SK-N-SH (cell line): ENCODE measurements at regions not wholly inside any gene's neighbourhood (a gene's known extent, or its start where the extent isn't known, plus 50 kb on each side); places are given as distances from the start of the nearest gene placed in this dataset.

Experiments
- CTCF ChIA-PET: fragments of 300-600, 350-600 bp; formaldehyde crosslinking; extraction: SDS; loops from one replicate; lab custom pipeline; 2021; lab: Yijun Ruan, JAX
- POLR2A ChIA-PET: fragments of 350-600 bp; sonication (Branson Sonifier 250); formaldehyde crosslinking; extraction: SDS; loops from one replicate; lab custom pipeline; 2020; ENCODE audit warnings: antibody characterized with exemption, inconsistent platforms; lab: Yijun Ruan, JAX
- DNase-seq: peaks from one replicate; pipeline ENCODE4 v3.0.0; 2012
- H2AFZ ChIP-seq: fragments of 200-600 bp; sonication (generic); 2 replicates; pipeline ENCODE4 v1.8.1; 2016; ENCODE audit warnings: antibody characterized with exemption, mild to moderate bottlenecking, low read depth
- H3F3A ChIP-seq: fragments of 200-600 bp; sonication (generic); replicated peaks from 2 replicates; pipeline ENCODE3; 2016; ENCODE audit warnings: antibody characterized with exemption, mild to moderate bottlenecking; ENCODE audit not compliant: insufficient read depth
- H3K27ac ChIP-seq, 2 experiments: fragments of 200-500 bp in 1 of 2; fragments of 200-600 bp in 1 of 2; sonication (Bioruptor generic) in 1 of 2; sonication (generic), shearing (Covaris generic) in 1 of 2; 2 replicates each; pipeline versions ENCODE4 v1.5.1 to v1.6.1; 2014 to 2016; ENCODE audit warnings: low read depth in 2 of 2, inconsistent platforms in 1 of 2, low read length in 1 of 2, mild to moderate bottlenecking in 1 of 2, mixed read lengths in 1 of 2
- H3K27me3 ChIP-seq: fragments of 200-600 bp; sonication (generic), shearing (Covaris generic); 2 replicates; pipeline ENCODE4 v1.6.1; 2016; ENCODE audit warnings: mixed run types; ENCODE audit not compliant: insufficient read depth
- H3K36me3 ChIP-seq, 2 experiments: fragments of 200-500 bp in 1 of 2; fragments of 200-600 bp in 1 of 2; sonication (Bioruptor generic) in 1 of 2; sonication (generic) in 1 of 2; replicated peaks in 1 of 2; 2 replicates each; pipeline versions ENCODE3 to v1.5.1; 2014 to 2016; ENCODE audit warnings: low read length in 1 of 2, mild to moderate bottlenecking in 1 of 2; ENCODE audit not compliant: insufficient read depth in 2 of 2, control insufficient read depth in 1 of 2
- H3K4me1 ChIP-seq, 2 experiments: fragments of 200-500 bp in 1 of 2; fragments of 200-600 bp in 1 of 2; sonication (Bioruptor generic) in 1 of 2; sonication (generic), shearing (Covaris generic) in 1 of 2; 2 replicates each; pipeline versions ENCODE4 v1.5.1 to v1.6.1; 2014 to 2016; ENCODE audit warnings: low read depth in 1 of 2, low read length in 1 of 2, mixed run types in 1 of 2; ENCODE audit not compliant: insufficient read depth in 2 of 2, control insufficient read depth in 1 of 2
- H3K4me2 ChIP-seq: fragments of 200-600 bp; sonication (generic), shearing (Covaris generic); 2 replicates; pipeline ENCODE4 v1.6.1; 2017; ENCODE audit warnings: mixed run types
- H3K4me3 ChIP-seq, 2 experiments: fragments of 200-500 bp in 1 of 2; fragments of 200-600 bp in 1 of 2; sonication (Bioruptor generic) in 1 of 2; sonication (generic), shearing (Covaris generic) in 1 of 2; 2 replicates each; pipeline versions ENCODE4 v1.5.1 to v1.8.1; 2014 to 2016; ENCODE audit warnings: low read depth in 2 of 2, inconsistent platforms in 1 of 2, low read length in 1 of 2, mild to moderate bottlenecking in 1 of 2, mixed read lengths in 1 of 2, moderate library complexity in 1 of 2
- H3K79me2 ChIP-seq: fragments of 200-600 bp; sonication (generic); 2 replicates; pipeline ENCODE4 v1.8.1; 2017; ENCODE audit warnings: mild to moderate bottlenecking; ENCODE audit not compliant: insufficient read depth
- H3K9ac ChIP-seq: fragments of 200-600 bp; sonication (generic); 2 replicates; pipeline ENCODE4 v1.6.1; 2017; ENCODE audit warnings: mixed run types
- H3K9me2 ChIP-seq: fragments of 200-600 bp; sonication (generic); 2 replicates; pipeline ENCODE4 v1.6.1; 2017; ENCODE audit warnings: mixed run types
- H3K9me3 ChIP-seq: fragments of 200-600 bp; sonication (generic); 2 replicates; pipeline ENCODE4 v1.6.1; 2017; ENCODE audit warnings: mixed run types, mild to moderate bottlenecking, moderate library complexity
- H4K20me1 ChIP-seq: fragments of 200-600 bp; sonication (generic); 2 replicates; pipeline ENCODE4 v1.6.1; 2017; ENCODE audit warnings: mild to moderate bottlenecking, mixed run types; ENCODE audit not compliant: insufficient read depth
- ELF1 ChIP-seq: IDR thresholded peaks from 2 replicates; pipeline ENCODE4 v1.4.0; 2012
- EP300 ChIP-seq, 2 experiments: IDR thresholded peaks; 2 replicates each; pipeline versions ENCODE4 v1.4.0 to v1.6.1; 2012; ENCODE audit warnings: borderline replicate concordance in 1 of 2, low read depth in 1 of 2, low read length in 1 of 2
- EZH2phosphoT487 ChIP-seq: fragments of 200-600 bp; sonication (generic); IDR thresholded peaks from 2 replicates; pipeline ENCODE4 v1.6.1; 2017; ENCODE audit warnings: low read depth, mixed run types, mild to moderate bottlenecking, antibody characterized with exemption, moderate library complexity, borderline replicate concordance
- FOXJ3 ChIP-seq: sonication (generic); formaldehyde crosslinking; IDR thresholded peaks from 2 replicates; pipeline ENCODE4 v1.5.1; 2020; ENCODE audit warnings: mild to moderate bottlenecking, missing genetic modification reagents
- FOXM1 ChIP-seq: IDR thresholded peaks from 2 replicates; pipeline ENCODE4 v1.4.0; 2012; ENCODE audit warnings: low read depth, mild to moderate bottlenecking
- MEF2A ChIP-seq: IDR thresholded peaks from 2 replicates; pipeline ENCODE4 v1.4.0; 2012; ENCODE audit warnings: low read depth, borderline replicate concordance
- NFIC ChIP-seq: IDR thresholded peaks from 2 replicates; pipeline ENCODE4 v1.4.0; 2012; ENCODE audit warnings: borderline replicate concordance
- RFX5 ChIP-seq: IDR thresholded peaks from 2 replicates; pipeline ENCODE4 v1.6.1; 2012; ENCODE audit warnings: mild to moderate bottlenecking, improper control_type of control experiment, low read length
- RXRA ChIP-seq: IDR thresholded peaks from 2 replicates; pipeline ENCODE4 v1.4.0; 2012; ENCODE audit warnings: low read depth, mild to moderate bottlenecking, borderline replicate concordance
- SIN3A ChIP-seq: IDR thresholded peaks from 2 replicates; pipeline ENCODE4 v1.6.1; 2012; ENCODE audit warnings: low read depth, mild to moderate bottlenecking, low read length, moderate library complexity, borderline replicate concordance
- SMC3 ChIP-seq: IDR thresholded peaks from 2 replicates; pipeline ENCODE4 v1.6.1; 2012; ENCODE audit warnings: low read depth, low read length, improper control_type of control experiment
- TCF12 ChIP-seq: IDR thresholded peaks from 2 replicates; pipeline ENCODE4 v1.4.0; 2012
- TEAD4 ChIP-seq: IDR thresholded peaks from 2 replicates; pipeline ENCODE4 v1.4.0; 2012; ENCODE audit warnings: mild to moderate bottlenecking, borderline replicate concordance; ENCODE audit not compliant: insufficient read depth
- YY1 ChIP-seq: IDR thresholded peaks from 2 replicates; pipeline ENCODE4 v1.4.0; 2012; ENCODE audit warnings: low read depth, mild to moderate bottlenecking
- WGBS: methylation state at CpG from one replicate; pipeline ENCODE4 v1.1.6; 2017; ENCODE audit warnings: low lambda C conversion rate; 5-methylcytosine and 5-hydroxymethylcytosine counted together
- TF ChIP-seq, protein P1 (sequence below): IDR thresholded peaks from 2 replicates; pipeline ENCODE4; 2012
- TF ChIP-seq, protein P2 (sequence below): fragments of 150-350 bp; IDR thresholded peaks from 2 replicates; pipeline ENCODE4 v1.6.1; 2016; ENCODE audit warnings: mild to moderate bottlenecking, low read depth, low read length
- TF ChIP-seq, protein P3 (sequence below): fragments of 150-350 bp; IDR thresholded peaks from 2 replicates; pipeline ENCODE4 v1.6.1; 2017; ENCODE audit warnings: antibody characterized with exemption, low read length, low read depth, borderline replicate concordance
- TF ChIP-seq, protein P4 (sequence below): IDR thresholded peaks from 2 replicates; pipeline ENCODE4 v1.4.0; 2012; ENCODE audit warnings: low read depth, borderline replicate concordance

DNA sequence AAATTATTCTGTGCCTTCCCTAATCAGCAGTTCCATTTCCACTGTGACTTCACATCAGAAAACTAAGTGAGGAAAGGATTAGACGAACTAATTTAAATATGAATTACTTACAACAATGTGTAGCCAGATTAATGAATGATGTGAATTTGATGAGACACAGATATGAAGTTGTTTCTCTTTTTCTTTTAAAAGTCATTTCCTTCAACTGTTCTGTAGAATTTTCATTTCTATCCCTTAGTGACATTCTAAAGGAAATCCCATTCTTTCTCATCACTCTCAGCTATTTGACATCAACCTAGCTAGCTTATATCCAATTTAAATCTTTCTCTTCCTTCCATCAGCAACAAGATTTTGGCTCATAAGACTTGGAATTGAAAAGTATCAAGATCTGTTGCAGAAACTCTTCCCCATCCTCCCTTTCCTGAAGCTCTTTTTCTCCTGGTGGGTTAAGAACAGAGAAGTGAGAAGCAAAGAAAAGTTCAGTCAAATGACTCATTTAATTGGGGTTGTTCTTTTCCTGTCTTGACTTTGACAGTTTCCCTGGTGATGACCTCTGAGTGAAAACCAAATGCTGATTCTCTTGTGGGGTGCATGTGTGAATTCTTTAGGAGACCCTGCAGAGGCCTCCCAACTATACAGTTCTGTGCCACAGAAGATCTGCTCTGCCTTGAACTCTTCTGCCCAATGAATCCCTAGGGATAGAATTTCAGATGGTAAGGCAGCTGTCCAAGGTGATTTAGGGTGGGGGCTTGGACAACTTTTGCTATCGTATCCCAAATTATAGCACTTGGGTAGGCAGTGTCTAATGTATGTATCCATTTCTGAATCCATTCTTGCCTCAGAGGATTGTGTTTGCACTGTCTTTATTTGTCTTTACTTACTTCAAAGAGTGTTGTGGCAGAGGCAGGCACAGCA lies 232.5 kb upstream of the GPRIN3 start:
- 78% methylated on average over 2 of the region's 2 CpGs for WGBS
- TF ChIP-seq, protein P1, sequence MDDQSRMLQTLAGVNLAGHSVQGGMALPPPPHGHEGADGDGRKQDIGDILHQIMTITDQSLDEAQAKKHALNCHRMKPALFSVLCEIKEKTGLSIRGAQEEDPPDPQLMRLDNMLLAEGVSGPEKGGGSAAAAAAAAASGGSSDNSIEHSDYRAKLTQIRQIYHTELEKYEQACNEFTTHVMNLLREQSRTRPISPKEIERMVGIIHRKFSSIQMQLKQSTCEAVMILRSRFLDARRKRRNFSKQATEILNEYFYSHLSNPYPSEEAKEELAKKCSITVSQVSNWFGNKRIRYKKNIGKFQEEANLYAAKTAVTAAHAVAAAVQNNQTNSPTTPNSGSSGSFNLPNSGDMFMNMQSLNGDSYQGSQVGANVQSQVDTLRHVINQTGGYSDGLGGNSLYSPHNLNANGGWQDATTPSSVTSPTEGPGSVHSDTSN = no peak
- TF ChIP-seq EZH2phosphoT487 (no peak), NFIC (no peak), SMC3 (no peak), ELF1 (no peak), MEF2A (no peak), TEAD4 (no peak), SIN3A (no peak), EP300 (IDR thresholded peaks at IDR 0.05; ENCODE audit: borderline replicate concordance in 1 of 2, low read depth in 1 of 2, low read length in 1 of 2) (no peak), FOXM1 (no peak), TCF12 (no peak), RXRA (no peak), FOXJ3 (CRISPR knock-in tag) (no peak)
- TF ChIP-seq, protein P2, sequence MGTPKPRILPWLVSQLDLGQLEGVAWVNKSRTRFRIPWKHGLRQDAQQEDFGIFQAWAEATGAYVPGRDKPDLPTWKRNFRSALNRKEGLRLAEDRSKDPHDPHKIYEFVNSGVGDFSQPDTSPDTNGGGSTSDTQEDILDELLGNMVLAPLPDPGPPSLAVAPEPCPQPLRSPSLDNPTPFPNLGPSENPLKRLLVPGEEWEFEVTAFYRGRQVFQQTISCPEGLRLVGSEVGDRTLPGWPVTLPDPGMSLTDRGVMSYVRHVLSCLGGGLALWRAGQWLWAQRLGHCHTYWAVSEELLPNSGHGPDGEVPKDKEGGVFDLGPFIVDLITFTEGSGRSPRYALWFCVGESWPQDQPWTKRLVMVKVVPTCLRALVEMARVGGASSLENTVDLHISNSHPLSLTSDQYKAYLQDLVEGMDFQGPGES = no peak
- CTCF ChIA-PET = interaction anchor here (0.8 kb wide), 1 partner anchor 19 kb away, joined by 3 read pairs; no protein-coding TSS in a partner anchor
- Histone ChIP-seq H3K27ac (no peak overlapping the region), H3K9ac (no peak overlapping the region), H3K79me2 (no peaks in the 10 kb centered on the region), H3K9me3 (no peaks in the 10 kb centered on the region), H3K9me2 (no peaks in the 10 kb centered on the region), H3K4me2 (no peak overlapping the region), H2AFZ (no peak overlapping the region), H3K4me3 (no peak overlapping the region), H3K4me1 (no peaks in the 10 kb centered on the region), H3K36me3 (no peaks in the 10 kb centered on the region), H4K20me1 (no peaks in the 10 kb centered on the region), H3F3A (no peaks in the 10 kb centered on the region), H3K27me3 (no peaks in the 10 kb centered on the region)
- no peak for DNase-seq
- POLR2A ChIA-PET = no interaction called here

DNA sequence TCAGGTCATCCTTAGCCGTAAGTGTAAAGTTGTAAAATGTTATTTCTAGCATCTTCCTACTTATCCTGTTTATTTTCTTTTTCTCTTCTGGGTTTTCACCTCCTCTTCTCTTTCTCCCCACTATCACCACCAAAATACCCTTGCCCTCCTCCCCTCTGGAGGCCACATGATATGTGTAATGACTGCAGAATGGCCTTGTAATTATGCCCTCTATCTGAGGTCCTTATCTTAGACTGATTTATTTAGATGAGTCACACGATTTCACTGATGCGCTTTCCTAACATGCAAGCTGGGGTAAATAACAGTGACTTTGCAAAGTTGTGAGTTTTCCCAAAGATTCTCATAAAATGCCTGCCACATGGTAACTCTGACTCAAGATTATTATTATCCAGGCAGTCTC lies 231.8 kb upstream of the GPRIN3 start:
- Histone ChIP-seq H3K27ac (no peak overlapping the region), H3K27me3 (no peaks in the 10 kb centered on the region), H3K79me2 (no peaks in the 10 kb centered on the region), H3K4me3 (no peak overlapping the region), H4K20me1 (no peaks in the 10 kb centered on the region), H3K4me1 (no peaks in the 10 kb centered on the region), H3K36me3 (no peaks in the 10 kb centered on the region), H3F3A (no peaks in the 10 kb centered on the region), H3K9ac (no peak overlapping the region), H3K4me2 (no peak overlapping the region), H3K9me2 (no peaks in the 10 kb centered on the region), H3K9me3 (no peaks in the 10 kb centered on the region), H2AFZ (no peak overlapping the region)
- ChIA-PET POLR2A (no interaction called here), CTCF (interaction anchor here (0.8 kb wide), 1 partner anchor 20 kb away, joined by 3 read pairs; no protein-coding TSS in a partner anchor)
- TF ChIP-seq, protein P3, sequence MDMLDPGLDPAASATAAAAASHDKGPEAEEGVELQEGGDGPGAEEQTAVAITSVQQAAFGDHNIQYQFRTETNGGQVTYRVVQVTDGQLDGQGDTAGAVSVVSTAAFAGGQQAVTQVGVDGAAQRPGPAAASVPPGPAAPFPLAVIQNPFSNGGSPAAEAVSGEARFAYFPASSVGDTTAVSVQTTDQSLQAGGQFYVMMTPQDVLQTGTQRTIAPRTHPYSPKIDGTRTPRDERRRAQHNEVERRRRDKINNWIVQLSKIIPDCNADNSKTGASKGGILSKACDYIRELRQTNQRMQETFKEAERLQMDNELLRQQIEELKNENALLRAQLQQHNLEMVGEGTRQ = no peak
- TF ChIP-seq SMC3 = no peak
- TF ChIP-seq TEAD4 = no peak
- TF ChIP-seq, protein P4, sequence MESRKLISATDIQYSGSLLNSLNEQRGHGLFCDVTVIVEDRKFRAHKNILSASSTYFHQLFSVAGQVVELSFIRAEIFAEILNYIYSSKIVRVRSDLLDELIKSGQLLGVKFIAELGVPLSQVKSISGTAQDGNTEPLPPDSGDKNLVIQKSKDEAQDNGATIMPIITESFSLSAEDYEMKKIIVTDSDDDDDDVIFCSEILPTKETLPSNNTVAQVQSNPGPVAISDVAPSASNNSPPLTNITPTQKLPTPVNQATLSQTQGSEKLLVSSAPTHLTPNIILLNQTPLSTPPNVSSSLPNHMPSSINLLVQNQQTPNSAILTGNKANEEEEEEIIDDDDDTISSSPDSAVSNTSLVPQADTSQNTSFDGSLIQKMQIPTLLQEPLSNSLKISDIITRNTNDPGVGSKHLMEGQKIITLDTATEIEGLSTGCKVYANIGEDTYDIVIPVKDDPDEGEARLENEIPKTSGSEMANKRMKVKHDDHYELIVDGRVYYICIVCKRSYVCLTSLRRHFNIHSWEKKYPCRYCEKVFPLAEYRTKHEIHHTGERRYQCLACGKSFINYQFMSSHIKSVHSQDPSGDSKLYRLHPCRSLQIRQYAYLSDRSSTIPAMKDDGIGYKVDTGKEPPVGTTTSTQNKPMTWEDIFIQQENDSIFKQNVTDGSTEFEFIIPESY = no peak
- TF ChIP-seq RFX5 = no peak
- no peak for TF ChIP-seq EP300 (IDR thresholded peaks at IDR 0.05; ENCODE audit: borderline replicate concordance in 1 of 2, low read depth in 1 of 2, low read length in 1 of 2)
- TF ChIP-seq YY1 = no peak
- DNase-seq = no peak
- 48% methylated on average over 3 of the region's 3 CpGs for WGBS
